Mesodermal cell (in vitro differentiated cells): ENCODE measurements at regions not wholly inside any gene's neighbourhood (a gene's known extent, or its start where the extent isn't known, plus 50 kb on each side); places are given as distances from the start of the nearest gene placed in this dataset.
"Not testable (repeated sequence)": the region's sequence is repeated elsewhere in the genome, so short reads cannot be mapped to it uniquely, and the experiment has no call there.

Source experiments
- H3K27ac ChIP-seq: 2 replicates; pipeline ENCODE4 v1.7.0; 2013; ENCODE audit warnings: mild to moderate bottlenecking, low read depth, low read length, moderate library complexity; ENCODE audit not compliant: severe bottlenecking
- H3K36me3 ChIP-seq: 2 replicates; pipeline ENCODE4 v1.7.1; 2013; ENCODE audit warnings: mild to moderate bottlenecking, low read length, moderate library complexity; ENCODE audit not compliant: control insufficient read depth, insufficient read depth
- H3K4me1 ChIP-seq: one replicate; pipeline ENCODE4 v1.7.1; 2013; ENCODE audit warnings: mild to moderate bottlenecking, low read length; ENCODE audit not compliant: insufficient read depth, control insufficient read depth, poor library complexity, severe bottlenecking
- H3K4me3 ChIP-seq: 2 replicates; pipeline ENCODE4 v1.7.0; 2013; ENCODE audit warnings: low read length, control low read depth, mild to moderate bottlenecking; ENCODE audit not compliant: insufficient read depth, poor library complexity, severe bottlenecking; ENCODE audit errors: extremely low read depth
- H3K9me3 ChIP-seq: 2 replicates; pipeline ENCODE4 v1.7.1; 2013; ENCODE audit warnings: mild to moderate bottlenecking, low read length, moderate library complexity; ENCODE audit not compliant: control insufficient read depth
- WGBS, 2 experiments: methylation state at CpG; one replicate each; pipeline ENCODE4 v1.1.5; 2013; ENCODE audit warnings: missing lambda C conversion rate in 2 of 2; ENCODE audit not compliant: insufficient coverage in 2 of 2; 5-methylcytosine and 5-hydroxymethylcytosine counted together

- Histone ChIP-seq H3K4me1 (no peaks in the 10 kb centered on the region), H3K27ac (no peak overlapping the region), H3K9me3 (no peaks in the 10 kb centered on the region), H3K4me3 (no peak overlapping the region), H3K36me3 (no peaks in the 10 kb centered on the region)
Observed at GRCh38 chr10:63825111-63825510, 303.9 kb downstream of the REEP3 start.

GRCh38 chr10:63825766-63826165 is 304.6 kb downstream of the REEP3 start:
- Histone ChIP-seq H3K27ac (no peak overlapping the region), H3K4me3 (no peak overlapping the region), H3K4me1 (no peaks in the 10 kb centered on the region), H3K9me3 (no peaks in the 10 kb centered on the region), H3K36me3 (no peaks in the 10 kb centered on the region)
- 96 to 98% methylated on average over 5 of the region's 5 CpGs for WGBS, 2 experiments

GRCh38 chr10:63827018-63827417 is 305.8 kb downstream of the REEP3 start:
- 100% methylated on average over 1 of the region's 3 CpGs; no CpG with 5 or more reads in 1 of the 2 experiments for WGBS, 2 experiments
- not testable (repeated sequence) for H3K4me3 ChIP-seq, H3K9me3 ChIP-seq, H3K4me1 ChIP-seq, H3K36me3 ChIP-seq, H3K27ac ChIP-seq

- 78 to 94% methylated on average over 2 of the region's 2 CpGs for WGBS, 2 experiments
- Histone ChIP-seq H3K4me1 (no peaks in the 10 kb centered on the region), H3K27ac (no peak overlapping the region), H3K4me3 (no peak overlapping the region), H3K9me3 (no peaks in the 10 kb centered on the region), H3K36me3 (no peaks in the 10 kb centered on the region)
Observed at GRCh38 chr10:63829020-63829419, 307.8 kb downstream of the REEP3 start.

- 58 to 71% methylated on average over 2 of the region's 5 CpGs for WGBS, 2 experiments
- no peaks in the 10 kb centered on the region for H3K36me3 ChIP-seq
- H3K27ac ChIP-seq: no peak overlapping the region
- H3K9me3 ChIP-seq: no peaks in the 10 kb centered on the region
- no peaks in the 10 kb centered on the region for H3K4me1 ChIP-seq
- no peak overlapping the region for H3K4me3 ChIP-seq
Observed at GRCh38 chr10:63829573-63830149, 308.5 kb downstream of the REEP3 start.

GRCh38 chr10:63832686-63833085 is 311.5 kb downstream of the REEP3 start:
- H3K27ac ChIP-seq: no peak overlapping the region
- no peaks in the 10 kb centered on the region for H3K36me3 ChIP-seq
- no peaks in the 10 kb centered on the region for H3K9me3 ChIP-seq
- no peak overlapping the region for H3K4me3 ChIP-seq
- H3K4me1 ChIP-seq: no peaks in the 10 kb centered on the region

- Histone ChIP-seq H3K27ac (no peak overlapping the region), H3K4me3 (no peak overlapping the region), H3K9me3 (no peaks in the 10 kb centered on the region), H3K36me3 (no peaks in the 10 kb centered on the region), H3K4me1 (no peaks in the 10 kb centered on the region)
- WGBS, 2 experiments: 59 to 67% methylated on average over 3 to 4 of the region's 5 CpGs
Observed at GRCh38 chr10:63833411-63834060, 312.3 kb downstream of the REEP3 start.

GRCh38 chr10:63836666-63837442 is 315.7 kb downstream of the REEP3 start:
- Histone ChIP-seq H3K36me3 (no peaks in the 10 kb centered on the region), H3K4me3 (no peak overlapping the region), H3K4me1 (peaks cover 4% of the 10 kb centered on the region), H3K9me3 (no peaks in the 10 kb centered on the region), H3K27ac (no peak overlapping the region)
- 100% methylated on average over 2 to 3 of the region's 4 CpGs for WGBS, 2 experiments

GRCh38 chr10:63841761-63842160 is 320.6 kb downstream of the REEP3 start:
- 94 to 100% methylated on average over 5 of the region's 5 CpGs for WGBS, 2 experiments
- no peaks in the 10 kb centered on the region for H3K9me3 ChIP-seq
- peaks cover 4% of the 10 kb centered on the region for H3K4me1 ChIP-seq
- no peaks in the 10 kb centered on the region for H3K36me3 ChIP-seq
- no peak overlapping the region for H3K4me3 ChIP-seq
- H3K27ac ChIP-seq: no peak overlapping the region

GRCh38 chr10:63843107-63843506 is 321.9 kb downstream of the REEP3 start:
- H3K4me1 ChIP-seq: peaks cover 4% of the 10 kb centered on the region
- WGBS, 2 experiments: 87% methylated on average over 2 of the region's 2 CpGs; no CpG with 5 or more reads in 1 of the 2 experiments
- H3K27ac ChIP-seq: no peak overlapping the region
- H3K9me3 ChIP-seq: no peaks in the 10 kb centered on the region
- no peaks in the 10 kb centered on the region for H3K36me3 ChIP-seq
- H3K4me3 ChIP-seq: no peak overlapping the region

GRCh38 chr10:63848871-63849270 is 327.7 kb downstream of the REEP3 start:
- 58 to 62% methylated on average over 3 of the region's 3 CpGs for WGBS, 2 experiments
- not testable (repeated sequence) for H3K9me3 ChIP-seq, H3K36me3 ChIP-seq, H3K4me3 ChIP-seq, H3K4me1 ChIP-seq, H3K27ac ChIP-seq
